ENCODE measurements at regions not wholly inside any gene's neighbourhood (a gene's known extent, or its start where the extent isn't known, plus 50 kb on each side); places are given as distances from the start of the nearest gene placed in this dataset.
"Not testable (repeated sequence)": the region's sequence is repeated elsewhere in the genome, so short reads cannot be mapped to it uniquely, and the experiment has no call there.

DNA sequence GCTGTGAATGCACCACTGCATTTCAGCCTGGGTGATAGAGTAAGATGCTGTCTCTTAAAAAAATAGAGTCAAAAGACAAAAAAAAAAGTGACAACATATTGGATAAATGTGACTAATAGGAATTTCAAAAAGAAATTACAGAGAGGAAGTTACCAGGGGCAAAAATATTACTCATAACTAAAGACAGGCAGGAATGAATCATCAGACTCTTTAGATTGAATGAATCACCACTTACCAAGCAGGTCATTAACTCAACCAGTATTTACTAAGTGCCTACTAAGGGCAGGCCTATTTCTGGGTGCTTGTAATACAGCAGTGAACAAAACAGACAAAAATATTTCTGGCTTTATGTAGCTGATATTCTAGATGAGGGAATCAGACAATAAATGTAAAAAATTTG, 301.3 kb downstream of the UBE2NL start:
- DNase-seq; H3K27ac ChIP-seq; intact Hi-C loops (cut with DNase I); H3K27me3 ChIP-seq; H3K4me3 ChIP-seq (replicated peaks in 1 of 3); H3K9me3 ChIP-seq; H3K4me1 ChIP-seq; H3K36me3 ChIP-seq: not testable (repeated sequence)

DNA sequence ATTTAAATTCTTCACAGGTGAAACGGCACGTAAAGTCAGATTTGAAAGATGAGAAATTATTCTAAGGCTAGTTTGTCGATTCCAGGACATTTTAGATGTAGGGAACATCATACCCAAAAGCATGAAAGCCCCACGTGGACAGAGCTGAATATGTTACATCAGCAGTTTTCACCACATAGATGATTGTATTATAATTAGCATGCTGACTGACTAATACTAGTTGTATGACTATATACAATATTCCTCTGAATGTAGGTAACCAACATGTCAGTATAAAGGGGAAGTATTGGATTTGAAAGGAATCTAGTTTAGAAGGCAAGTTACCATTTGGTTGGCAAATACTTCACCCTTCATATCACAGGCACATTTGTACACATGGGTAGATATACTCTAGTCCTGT, 304.6 kb downstream of the UBE2NL start:
- H3K4me3 ChIP-seq (replicated peaks in 1 of 3); intact Hi-C loops (cut with DNase I); H3K36me3 ChIP-seq; DNase-seq; H3K4me1 ChIP-seq; H3K27me3 ChIP-seq; H3K9me3 ChIP-seq; H3K27ac ChIP-seq: not testable (repeated sequence)
- WGBS, 2 donors: 91 to 100% methylated on average over 4 of the region's 4 CpGs

DNA sequence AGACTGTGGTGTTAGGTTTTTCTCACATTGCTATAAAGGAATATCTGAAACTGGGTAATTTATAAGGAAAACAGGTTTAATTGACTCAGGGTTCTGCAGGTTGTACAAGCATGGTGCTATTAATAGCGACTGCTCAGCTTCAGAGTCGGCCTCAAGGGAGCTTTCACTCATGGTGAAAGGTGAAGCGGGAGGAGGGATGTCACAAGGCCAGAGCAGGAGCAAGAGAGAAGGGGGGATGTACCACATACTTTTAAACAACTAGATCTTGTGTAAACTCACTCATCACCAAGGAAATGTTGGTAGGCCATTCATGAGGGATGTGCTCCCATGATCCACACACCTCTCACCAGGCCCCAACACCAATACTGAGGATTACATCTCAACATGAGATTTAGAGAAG, 313.2 kb downstream of the UBE2NL start:
- H3K9me3 ChIP-seq; intact Hi-C loops (cut with DNase I); H3K36me3 ChIP-seq; DNase-seq; H3K27me3 ChIP-seq; H3K4me1 ChIP-seq; H3K27ac ChIP-seq; H3K4me3 ChIP-seq (replicated peaks in 1 of 3): not testable (repeated sequence)
- 63 to 74% methylated on average over 1 to 3 of the region's 3 CpGs for WGBS, 2 donors

DNA sequence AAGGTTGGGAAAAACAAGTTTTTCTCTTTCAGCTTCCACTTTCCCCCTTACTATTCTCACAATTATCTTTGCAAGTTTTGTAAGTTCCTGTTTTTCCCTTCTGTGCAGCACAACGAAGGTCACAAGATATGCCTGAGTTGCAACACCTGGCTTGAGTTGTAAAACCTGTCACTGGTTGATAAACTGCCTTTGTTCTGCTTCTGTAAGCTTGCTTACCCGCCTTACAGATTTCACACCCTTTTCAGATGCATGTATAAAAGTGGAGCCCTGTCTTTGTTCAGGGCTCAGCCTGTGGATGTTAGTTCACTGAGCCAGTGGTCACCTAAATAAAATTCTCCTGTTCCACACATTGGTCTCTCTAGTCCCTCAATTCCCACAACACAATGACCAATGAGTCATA, 318.9 kb downstream of the UBE2NL start:
- H3K27ac ChIP-seq; H3K27me3 ChIP-seq; H3K36me3 ChIP-seq; DNase-seq; H3K4me1 ChIP-seq; H3K4me3 ChIP-seq (replicated peaks in 1 of 3); H3K9me3 ChIP-seq; intact Hi-C loops (cut with DNase I): not testable (repeated sequence)
- no CpG with 5 or more reads among the region's 2 CpGs for WGBS, 2 donors

DNA sequence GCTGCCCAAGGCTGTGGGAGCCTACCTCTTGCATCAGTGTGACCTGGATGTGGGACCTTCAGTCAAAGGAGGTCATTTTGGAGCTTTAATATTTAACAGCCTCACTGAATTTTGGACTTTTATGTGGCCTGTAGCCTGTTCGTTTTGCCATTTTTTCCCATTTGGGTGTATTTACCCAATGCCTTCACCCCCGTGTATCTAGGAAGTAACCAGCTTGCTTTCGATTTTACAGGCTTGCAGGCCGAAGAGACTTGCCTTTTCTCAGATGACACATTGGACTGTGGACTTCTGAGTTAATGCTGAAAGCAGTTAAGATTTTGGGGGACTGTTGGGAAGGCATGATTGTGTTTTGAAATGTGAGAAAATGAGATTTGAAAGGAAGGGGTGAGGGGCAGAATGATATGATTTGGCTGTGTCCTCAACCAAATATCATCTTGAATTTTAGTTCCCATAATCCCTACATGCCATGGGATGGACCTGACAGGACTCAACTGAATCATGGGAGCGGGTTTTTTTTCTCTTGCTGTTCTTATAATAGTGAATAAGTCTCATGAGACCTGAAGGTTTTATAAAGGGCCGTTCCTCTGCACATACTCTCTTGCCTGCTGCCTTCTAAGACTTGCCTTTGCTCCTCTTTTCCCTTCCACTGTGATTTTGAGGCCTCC, 324.6 kb downstream of the UBE2NL start:
- not testable (repeated sequence) for DNase-seq
- WGBS, 2 donors: 71 to 72% methylated on average over 2 of the region's 6 CpGs

DNA sequence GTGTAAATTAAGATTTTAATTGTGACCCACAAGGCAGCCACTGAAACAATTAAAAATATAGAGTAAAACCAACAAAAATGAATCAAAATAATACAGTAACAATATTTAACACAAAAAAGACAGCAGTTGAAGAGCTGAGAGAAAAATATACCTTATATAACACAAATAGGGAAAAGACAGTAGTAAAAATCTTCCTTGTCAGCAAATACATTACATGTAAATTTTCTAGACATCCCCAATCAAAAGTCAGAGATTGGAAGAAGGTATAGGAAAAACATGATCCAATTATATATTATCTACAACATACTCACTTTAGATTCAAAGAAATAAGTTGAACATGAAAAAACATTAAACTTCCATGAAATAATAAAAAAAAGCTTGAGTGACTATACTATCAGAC, 330.8 kb downstream of the UBE2NL start:
- TF ChIP-seq, protein P1, sequence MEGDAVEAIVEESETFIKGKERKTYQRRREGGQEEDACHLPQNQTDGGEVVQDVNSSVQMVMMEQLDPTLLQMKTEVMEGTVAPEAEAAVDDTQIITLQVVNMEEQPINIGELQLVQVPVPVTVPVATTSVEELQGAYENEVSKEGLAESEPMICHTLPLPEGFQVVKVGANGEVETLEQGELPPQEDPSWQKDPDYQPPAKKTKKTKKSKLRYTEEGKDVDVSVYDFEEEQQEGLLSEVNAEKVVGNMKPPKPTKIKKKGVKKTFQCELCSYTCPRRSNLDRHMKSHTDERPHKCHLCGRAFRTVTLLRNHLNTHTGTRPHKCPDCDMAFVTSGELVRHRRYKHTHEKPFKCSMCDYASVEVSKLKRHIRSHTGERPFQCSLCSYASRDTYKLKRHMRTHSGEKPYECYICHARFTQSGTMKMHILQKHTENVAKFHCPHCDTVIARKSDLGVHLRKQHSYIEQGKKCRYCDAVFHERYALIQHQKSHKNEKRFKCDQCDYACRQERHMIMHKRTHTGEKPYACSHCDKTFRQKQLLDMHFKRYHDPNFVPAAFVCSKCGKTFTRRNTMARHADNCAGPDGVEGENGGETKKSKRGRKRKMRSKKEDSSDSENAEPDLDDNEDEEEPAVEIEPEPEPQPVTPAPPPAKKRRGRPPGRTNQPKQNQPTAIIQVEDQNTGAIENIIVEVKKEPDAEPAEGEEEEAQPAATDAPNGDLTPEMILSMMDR (IDR thresholded peaks at IDR 0.05): no peak
- no peak for TF ChIP-seq POLR2A (IDR thresholded peaks at IDR 0.05)
- intact Hi-C loops (cut with DNase I): no loop called here

More for the DNA sequence above, 324.6 kb downstream of the UBE2NL start:
- H3K4me1 ChIP-seq; H3K27me3 ChIP-seq; H3K4me3 ChIP-seq (replicated peaks in 1 of 3); H3K36me3 ChIP-seq; intact Hi-C loops (cut with DNase I); H3K27ac ChIP-seq; H3K9me3 ChIP-seq: not testable (repeated sequence)

DNA sequence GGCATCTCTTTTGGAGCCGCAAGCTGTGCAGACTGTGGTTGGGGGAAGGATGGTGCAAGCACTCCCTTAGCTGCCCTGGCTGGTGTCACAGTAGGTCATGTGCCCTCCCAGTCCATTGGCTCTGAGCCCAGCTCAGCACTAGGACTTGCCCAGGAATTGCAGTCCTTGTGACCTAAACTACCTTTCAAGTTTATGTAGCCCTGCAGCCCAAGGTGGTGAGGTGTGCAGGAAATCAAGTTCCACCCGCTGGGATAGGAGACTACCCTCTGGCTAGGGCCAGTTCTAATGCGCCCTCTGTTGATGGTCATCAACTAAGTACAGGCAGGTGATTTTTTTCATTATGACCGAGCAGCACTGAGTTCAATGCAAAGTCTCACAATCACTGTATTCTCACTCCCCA, 335.2 kb downstream of the UBE2NL start:
- Histone ChIP-seq H3K27me3 (no peaks in the 10 kb centered on the region), H3K4me1 (no peaks in the 10 kb centered on the region), H3K4me3 (replicated peaks in 1 of 3) (no peak overlapping the region), H3K36me3 (no peaks in the 10 kb centered on the region), H3K27ac (no peak overlapping the region), H3K9me3 (no peaks in the 10 kb centered on the region)
- 24 to 30% methylated on average over 3 to 4 of the region's 4 CpGs for WGBS, 2 donors
- peak in 1 of 2 donors; percentile 1 for DNase-seq
- intact Hi-C loops (cut with DNase I): no loop called here
- no peak for TF ChIP-seq POLR2A (IDR thresholded peaks at IDR 0.05)
- TF ChIP-seq, protein P1 (IDR thresholded peaks at IDR 0.05): no peak

More for the DNA sequence above, 330.8 kb downstream of the UBE2NL start:
- H3K36me3 ChIP-seq: no peaks in the 10 kb centered on the region
- no peaks in the 10 kb centered on the region for H3K9me3 ChIP-seq
- no peaks in the 10 kb centered on the region for H3K4me1 ChIP-seq
- no peak for DNase-seq
- no peak overlapping the region for H3K4me3 ChIP-seq (replicated peaks in 1 of 3)
- no peak overlapping the region for H3K27ac ChIP-seq
- H3K27me3 ChIP-seq: no peaks in the 10 kb centered on the region

DNA sequence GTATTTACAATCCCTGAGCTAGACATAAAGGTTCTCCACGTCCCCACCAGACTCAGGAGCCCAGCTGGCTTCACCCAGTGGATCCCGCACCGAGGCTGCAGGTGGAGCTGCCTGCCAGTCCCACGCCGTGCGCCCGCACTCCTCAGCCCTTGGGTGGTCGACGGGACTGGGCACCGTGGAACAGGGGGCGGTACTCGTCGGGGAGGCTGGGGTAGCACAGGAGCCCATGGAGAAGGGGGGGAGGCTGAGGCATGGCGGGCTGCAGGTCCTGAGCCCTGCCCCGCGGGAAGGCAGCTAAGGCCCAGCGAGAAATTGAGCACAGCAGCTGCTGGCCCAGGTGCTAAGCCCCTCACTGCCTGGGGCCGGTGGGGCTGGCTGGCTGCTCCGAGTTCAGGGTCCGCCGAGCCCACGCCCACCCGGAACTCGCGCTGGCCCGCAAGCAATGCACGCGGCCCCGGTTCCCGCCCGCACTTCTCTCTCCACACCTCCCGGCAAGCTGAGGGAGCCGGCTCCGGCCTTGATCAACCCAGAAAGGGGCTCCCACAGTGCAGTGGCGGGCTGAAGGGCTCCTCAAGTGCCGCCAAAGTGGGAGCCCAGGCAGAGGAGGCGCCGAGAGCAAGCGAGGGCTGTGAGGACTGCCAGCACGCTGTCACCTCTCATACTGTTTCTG, 347.4 kb downstream of the UBE2NL start:
- H3K27me3 ChIP-seq; H3K4me1 ChIP-seq; H3K36me3 ChIP-seq; H3K4me3 ChIP-seq (replicated peaks in 1 of 3); DNase-seq; intact Hi-C loops (cut with DNase I); H3K27ac ChIP-seq; H3K9me3 ChIP-seq: not testable (repeated sequence)
- WGBS, 2 donors: 67 to 93% methylated on average over 4 to 6 of the region's 40 CpGs

All from thyroid gland (tissue), 4 donors.